GM23338 (cell line): ENCODE measurements at regions not wholly inside any gene's neighbourhood (a gene's known extent, or its start where the extent isn't known, plus 50 kb on each side); places are given as distances from the start of the nearest gene placed in this dataset.
"Not testable (repeated sequence)": the region's sequence is repeated elsewhere in the genome, so short reads cannot be mapped to it uniquely, and the experiment has no call there.

Experiments used
- ATAC-seq: fragments of 200-7000 bp; cut with Tn5 transposase; 3 replicates; pipeline ENCODE4 v1.9.1; 2020
- DNase-seq: peaks from one replicate; pipeline ENCODE4 v3.0.0-alpha.2; 2015; ENCODE audit warnings: low spot score
- H2AFZ ChIP-seq: fragments of 200-600 bp; sonication (generic); 2 replicates; pipeline ENCODE4 v1.8.0; 2016; ENCODE audit warnings: antibody characterized with exemption, mild to moderate bottlenecking, moderate library complexity
- H3F3A ChIP-seq: fragments of 200-600 bp; sonication (generic); replicated peaks from 2 replicates; pipeline ENCODE4 v1.8.0; 2017; ENCODE audit warnings: antibody characterized with exemption, mixed run types, low read depth
- H3K27ac ChIP-seq: fragments of 200-600 bp; sonication (generic); 2 replicates; pipeline ENCODE4 v1.6.1; 2016; ENCODE audit warnings: low read depth
- H3K27me3 ChIP-seq: fragments of 200-600 bp; sonication (generic); 2 replicates; pipeline ENCODE4 v1.8.0; 2016; ENCODE audit warnings: mild to moderate bottlenecking, mixed run types, moderate library complexity; ENCODE audit not compliant: insufficient read depth
- H3K36me3 ChIP-seq: fragments of 200-600 bp; sonication (generic); 2 replicates; pipeline ENCODE4 v1.8.0; 2016; ENCODE audit warnings: mild to moderate bottlenecking; ENCODE audit not compliant: insufficient read depth
- H3K4me1 ChIP-seq: fragments of 200-600 bp; sonication (generic); 2 replicates; pipeline ENCODE4 v1.8.0; 2016; ENCODE audit warnings: mild to moderate bottlenecking, moderate library complexity; ENCODE audit not compliant: insufficient read depth
- H3K4me2 ChIP-seq: fragments of 200-600 bp; sonication (generic); 2 replicates; pipeline ENCODE4 v1.7.1; 2017; ENCODE audit warnings: mixed run types
- H3K4me3 ChIP-seq: fragments of 200-600 bp; sonication (generic); 2 replicates; pipeline ENCODE4 v1.6.1; 2016; ENCODE audit warnings: mixed run types
- H3K79me2 ChIP-seq: fragments of 200-600 bp; sonication (generic); replicated peaks from 2 replicates; pipeline ENCODE4 v1.8.0; 2017; ENCODE audit warnings: mild to moderate bottlenecking; ENCODE audit not compliant: insufficient read depth
- H3K9me2 ChIP-seq: fragments of 200-600 bp; sonication (generic); 2 replicates; pipeline ENCODE4 v1.8.0; 2017; ENCODE audit not compliant: insufficient read depth
- H4K20me1 ChIP-seq: fragments of 200-600 bp; sonication (generic); replicated peaks from 2 replicates; pipeline ENCODE4 v1.8.0; 2017; ENCODE audit warnings: mild to moderate bottlenecking; ENCODE audit not compliant: insufficient read depth
- H3K27ac Mint-ChIP-seq: 2 replicates; pipeline ENCODE4 v1.8.0; 2020; ENCODE audit warnings: inconsistent platforms, mild to moderate bottlenecking, moderate library complexity, mixed read lengths
- H3K27me3 Mint-ChIP-seq: 3 replicates; pipeline ENCODE4 v1.8.0; 2022; ENCODE audit warnings: low read depth, mild to moderate bottlenecking, moderate library complexity, mixed read lengths, inconsistent platforms; ENCODE audit not compliant: insufficient read depth, poor library complexity
- H3K36me3 Mint-ChIP-seq: 3 replicates; pipeline ENCODE4 v1.8.0; 2021; ENCODE audit warnings: low read depth, mild to moderate bottlenecking, inconsistent platforms, moderate library complexity, mixed read lengths
- H3K4me1 Mint-ChIP-seq: 3 replicates; pipeline ENCODE4 v1.8.0; 2020; ENCODE audit warnings: mild to moderate bottlenecking, inconsistent platforms, mixed read lengths
- H3K4me3 Mint-ChIP-seq: 3 replicates; pipeline ENCODE4 v1.8.0; 2021; ENCODE audit warnings: moderate library complexity, mild to moderate bottlenecking, inconsistent platforms, mixed read lengths
- H3K9me3 Mint-ChIP-seq: 3 replicates; pipeline ENCODE4 v1.8.0; 2020; ENCODE audit warnings: moderate library complexity, mild to moderate bottlenecking, inconsistent platforms, mixed read lengths
- CREB1 ChIP-seq: fragments of 250-450 bp; sonication (Bioruptor Pico); IDR thresholded peaks from 2 replicates; pipeline ENCODE4 v1.5.0; 2020; ENCODE audit warnings: low read depth, mild to moderate bottlenecking, moderate library complexity
- EZH2 ChIP-seq: fragments of 200-600 bp; sonication (generic); IDR thresholded peaks from one replicate; pipeline ENCODE4 v1.8.0; 2017; ENCODE audit warnings: antibody characterized with exemption, mild to moderate bottlenecking, low read depth; ENCODE audit not compliant: unreplicated experiment
- EZH2phosphoT487 ChIP-seq: fragments of 200-600 bp; sonication (generic); IDR thresholded peaks from one replicate; pipeline ENCODE4 v1.8.1; 2018; ENCODE audit warnings: antibody characterized with exemption; ENCODE audit not compliant: unreplicated experiment
- JUNB ChIP-seq: IDR thresholded peaks from one replicate; pipeline ENCODE4 v1.6.1; 2016; ENCODE audit warnings: antibody characterized with exemption; ENCODE audit not compliant: unreplicated experiment
- NANOG ChIP-seq: IDR thresholded peaks from 2 replicates; pipeline ENCODE4 v1.6.1; 2016; ENCODE audit warnings: antibody characterized with exemption, borderline replicate concordance
- POLR2AphosphoS5 ChIP-seq: IDR thresholded peaks from 2 replicates; pipeline ENCODE4 v1.6.1; 2016; ENCODE audit warnings: antibody characterized with exemption, low read depth
- STAT1 ChIP-seq: IDR thresholded peaks from one replicate; pipeline ENCODE4 v1.6.1; 2016; ENCODE audit warnings: antibody characterized with exemption; ENCODE audit not compliant: unreplicated experiment
- ZNF114 ChIP-seq: fragments of 250-450 bp; sonication (Bioruptor Pico); IDR thresholded peaks from 2 replicates; pipeline ENCODE4 v1.5.0; 2020; ENCODE audit warnings: mild to moderate bottlenecking, moderate library complexity
- ZNF331 ChIP-seq: fragments of 250-450 bp; sonication (Bioruptor Pico); IDR thresholded peaks from 2 replicates; pipeline ENCODE4 v1.5.0; 2020; ENCODE audit warnings: low read depth, mild to moderate bottlenecking, moderate library complexity
- TF ChIP-seq, protein P1 (sequence below), 2 experiments: fragments of 200-600 bp in 1 of 2; sonication (generic) in 1 of 2; conservative IDR thresholded peaks; 2 replicates each; pipeline versions ENCODE4 v1.5.1 to v1.6.1; 2016 to 2017; ENCODE audit warnings: antibody characterized with exemption in 2 of 2, low read depth in 2 of 2, mild to moderate bottlenecking in 2 of 2, moderate library complexity in 1 of 2
- TF ChIP-seq, protein P2 (sequence below): IDR thresholded peaks from one replicate; pipeline ENCODE4 v1.6.1; 2018; ENCODE audit warnings: antibody characterized with exemption; ENCODE audit not compliant: unreplicated experiment
- TF ChIP-seq, protein P3 (sequence below): IDR thresholded peaks from 2 replicates; pipeline ENCODE4 v1.6.1; 2016; ENCODE audit warnings: antibody characterized with exemption

DNA sequence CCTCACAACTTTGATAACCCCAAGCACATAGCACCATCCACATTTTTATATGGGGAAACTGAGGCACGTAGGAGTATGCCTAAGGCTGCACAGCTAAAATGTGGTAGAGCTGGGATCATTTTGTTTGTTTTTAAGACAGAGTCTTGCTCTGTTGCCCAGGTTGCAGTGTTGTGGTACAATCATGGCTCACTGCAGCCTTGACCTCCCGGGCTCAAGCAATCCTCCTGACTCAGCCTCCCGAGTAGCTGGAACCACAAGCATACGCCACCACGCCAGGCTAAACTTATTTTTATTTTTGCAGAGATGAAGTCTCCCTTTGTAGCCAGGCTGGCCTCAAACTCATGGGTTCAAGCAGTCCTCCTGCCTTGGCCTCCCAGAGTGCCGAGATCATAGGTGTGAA is 81.0 kb upstream of the GSE1 start:
- no peaks in the 10 kb centered on the region for H4K20me1 ChIP-seq
- H3K4me1 ChIP-seq = peaks cover 6% of the 10 kb centered on the region; the same call in 1 of the 2 replicates
- H3K36me3 Mint-ChIP-seq = no peaks in the 10 kb centered on the region
- no peak overlapping the region for H3K4me3 Mint-ChIP-seq
- H3K4me1 Mint-ChIP-seq = peaks cover 25% of the 10 kb centered on the region
- no peaks in the 10 kb centered on the region for H3K79me2 ChIP-seq
- H3K27ac ChIP-seq = no peak overlapping the region
- no peaks in the 10 kb centered on the region for H3K9me2 ChIP-seq
- no peak overlapping the region for H3K27ac Mint-ChIP-seq
- H3F3A ChIP-seq = no peaks in the 10 kb centered on the region
- TF ChIP-seq JUNB = no peak
- TF ChIP-seq POLR2AphosphoS5 = no peak
- TF ChIP-seq EZH2phosphoT487 = no peak
- TF ChIP-seq NANOG = no peak
- no peak for TF ChIP-seq CREB1 (CRISPR knock-in tag)
- TF ChIP-seq, protein P1, sequence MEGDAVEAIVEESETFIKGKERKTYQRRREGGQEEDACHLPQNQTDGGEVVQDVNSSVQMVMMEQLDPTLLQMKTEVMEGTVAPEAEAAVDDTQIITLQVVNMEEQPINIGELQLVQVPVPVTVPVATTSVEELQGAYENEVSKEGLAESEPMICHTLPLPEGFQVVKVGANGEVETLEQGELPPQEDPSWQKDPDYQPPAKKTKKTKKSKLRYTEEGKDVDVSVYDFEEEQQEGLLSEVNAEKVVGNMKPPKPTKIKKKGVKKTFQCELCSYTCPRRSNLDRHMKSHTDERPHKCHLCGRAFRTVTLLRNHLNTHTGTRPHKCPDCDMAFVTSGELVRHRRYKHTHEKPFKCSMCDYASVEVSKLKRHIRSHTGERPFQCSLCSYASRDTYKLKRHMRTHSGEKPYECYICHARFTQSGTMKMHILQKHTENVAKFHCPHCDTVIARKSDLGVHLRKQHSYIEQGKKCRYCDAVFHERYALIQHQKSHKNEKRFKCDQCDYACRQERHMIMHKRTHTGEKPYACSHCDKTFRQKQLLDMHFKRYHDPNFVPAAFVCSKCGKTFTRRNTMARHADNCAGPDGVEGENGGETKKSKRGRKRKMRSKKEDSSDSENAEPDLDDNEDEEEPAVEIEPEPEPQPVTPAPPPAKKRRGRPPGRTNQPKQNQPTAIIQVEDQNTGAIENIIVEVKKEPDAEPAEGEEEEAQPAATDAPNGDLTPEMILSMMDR (conservative IDR thresholded peaks at IDR 0.05; ENCODE audit: low read depth in 2 of 2) = no peak
- no peak for TF ChIP-seq STAT1
- H3K4me2 ChIP-seq = no peak overlapping the region
- no peak overlapping the region for H2AFZ ChIP-seq
- ATAC-seq (no peak), DNase-seq (no peak)
- H3K9me3 Mint-ChIP-seq = no peaks in the 10 kb centered on the region
- peaks cover 5% of the 10 kb centered on the region for H3K27me3 Mint-ChIP-seq
- H3K4me3 ChIP-seq = no peak overlapping the region
- no peaks in the 10 kb centered on the region for H3K36me3 ChIP-seq
- H3K27me3 ChIP-seq = no peaks in the 10 kb centered on the region

DNA sequence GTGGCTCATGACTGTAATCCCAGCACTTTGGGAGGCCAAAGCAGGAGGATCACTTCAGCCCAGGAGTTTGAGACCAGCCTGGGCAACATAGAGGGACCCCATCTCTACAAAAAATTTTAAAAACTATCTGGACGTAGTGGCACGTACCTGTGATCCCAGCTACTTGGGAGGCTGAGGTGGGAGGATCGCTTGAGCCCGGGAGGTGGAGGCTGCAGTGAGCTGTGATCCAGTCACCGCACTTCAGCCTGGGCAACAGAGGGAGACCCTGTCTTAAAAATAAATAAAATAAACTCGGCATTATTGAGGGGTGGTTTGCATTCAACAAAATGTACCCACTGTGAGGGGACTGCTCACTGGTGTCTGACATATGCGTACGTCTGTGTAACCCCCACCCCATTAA is 79.5 kb upstream of the GSE1 start:
- not testable (repeated sequence) for H3K36me3 ChIP-seq, H3K4me2 ChIP-seq, H3K9me2 ChIP-seq, H3K4me3 Mint-ChIP-seq, H3K27me3 ChIP-seq, H2AFZ ChIP-seq, H3K27ac ChIP-seq, H3K4me3 ChIP-seq, H3K36me3 Mint-ChIP-seq, H3K9me3 Mint-ChIP-seq, H3K79me2 ChIP-seq, ATAC-seq, H3K4me1 ChIP-seq, DNase-seq, H3F3A ChIP-seq, H3K27ac Mint-ChIP-seq, H3K27me3 Mint-ChIP-seq, H4K20me1 ChIP-seq
- peaks cover 26% of the 10 kb centered on the region for H3K4me1 Mint-ChIP-seq

DNA sequence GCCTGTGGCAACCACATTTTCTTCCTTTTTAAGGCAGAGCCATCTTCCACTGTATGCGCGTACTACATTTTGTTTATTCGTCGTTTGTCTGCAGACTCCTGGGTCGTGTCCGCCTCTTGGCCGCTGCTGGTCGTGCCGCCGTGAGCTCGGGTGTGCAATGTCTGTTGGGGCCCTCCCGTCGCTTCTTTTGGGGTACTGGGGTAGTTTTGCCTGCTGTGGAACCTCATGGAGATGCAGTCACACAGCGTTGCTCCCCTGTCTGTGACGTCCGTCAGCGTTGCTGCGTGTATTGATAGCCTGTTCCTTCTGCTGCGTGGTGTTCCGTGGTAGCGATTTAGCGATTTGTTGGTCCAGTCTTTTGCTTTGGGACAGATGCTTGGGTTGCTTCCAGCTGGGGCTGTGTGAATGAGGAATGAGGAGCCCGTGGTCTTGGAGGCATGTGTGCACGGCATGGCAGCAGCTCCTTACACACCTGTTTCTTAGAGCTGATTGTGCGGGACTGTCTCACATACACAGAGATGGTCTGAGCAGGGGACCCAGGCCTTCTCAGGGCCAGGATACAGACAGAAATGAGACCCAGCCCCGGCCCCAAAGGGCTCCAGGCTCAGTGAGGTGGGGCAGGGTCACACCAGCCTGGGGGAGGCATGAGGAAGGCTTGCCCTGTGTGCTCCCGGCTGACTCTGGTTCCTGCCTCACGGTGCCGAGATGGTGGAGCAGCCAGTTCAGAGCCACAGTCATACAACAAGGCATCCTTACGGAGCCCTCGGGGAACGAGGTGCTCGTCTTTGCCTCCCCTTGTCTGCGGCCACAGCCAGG is 78.4 kb upstream of the GSE1 start:
- H3K4me3 Mint-ChIP-seq = no peak overlapping the region
- ATAC-seq = no peak; the same call in 2 of the 3 replicates
- H2AFZ ChIP-seq = no peak overlapping the region
- no peak overlapping the region for H3K4me2 ChIP-seq
- no peak overlapping the region for H3K4me3 ChIP-seq
- no peak for DNase-seq
- H3K36me3 ChIP-seq = no peaks in the 10 kb centered on the region
- H3K4me1 ChIP-seq = 0 out of 2 replicates have a peak, but pooled peaks cover 5% of the 10 kb centered on the region
- H4K20me1 ChIP-seq = no peaks in the 10 kb centered on the region
- H3K9me3 Mint-ChIP-seq = peaks cover 6% of the 10 kb centered on the region
- H3K27ac Mint-ChIP-seq = no peak overlapping the region
- H3K9me2 ChIP-seq = no peaks in the 10 kb centered on the region
- H3K4me1 Mint-ChIP-seq = peaks cover 24% of the 10 kb centered on the region
- no peaks in the 10 kb centered on the region for H3K27me3 ChIP-seq
- H3K79me2 ChIP-seq = no peaks in the 10 kb centered on the region
- no peaks in the 10 kb centered on the region for H3F3A ChIP-seq
- H3K27me3 Mint-ChIP-seq = peaks cover 5% of the 10 kb centered on the region
- H3K27ac ChIP-seq = no peak overlapping the region
- peaks cover 4% of the 10 kb centered on the region for H3K36me3 Mint-ChIP-seq
- TF ChIP-seq CREB1 (CRISPR knock-in tag) = no peak
- TF ChIP-seq ZNF114 (CRISPR knock-in tag) = no peak
- TF ChIP-seq, protein P2, sequence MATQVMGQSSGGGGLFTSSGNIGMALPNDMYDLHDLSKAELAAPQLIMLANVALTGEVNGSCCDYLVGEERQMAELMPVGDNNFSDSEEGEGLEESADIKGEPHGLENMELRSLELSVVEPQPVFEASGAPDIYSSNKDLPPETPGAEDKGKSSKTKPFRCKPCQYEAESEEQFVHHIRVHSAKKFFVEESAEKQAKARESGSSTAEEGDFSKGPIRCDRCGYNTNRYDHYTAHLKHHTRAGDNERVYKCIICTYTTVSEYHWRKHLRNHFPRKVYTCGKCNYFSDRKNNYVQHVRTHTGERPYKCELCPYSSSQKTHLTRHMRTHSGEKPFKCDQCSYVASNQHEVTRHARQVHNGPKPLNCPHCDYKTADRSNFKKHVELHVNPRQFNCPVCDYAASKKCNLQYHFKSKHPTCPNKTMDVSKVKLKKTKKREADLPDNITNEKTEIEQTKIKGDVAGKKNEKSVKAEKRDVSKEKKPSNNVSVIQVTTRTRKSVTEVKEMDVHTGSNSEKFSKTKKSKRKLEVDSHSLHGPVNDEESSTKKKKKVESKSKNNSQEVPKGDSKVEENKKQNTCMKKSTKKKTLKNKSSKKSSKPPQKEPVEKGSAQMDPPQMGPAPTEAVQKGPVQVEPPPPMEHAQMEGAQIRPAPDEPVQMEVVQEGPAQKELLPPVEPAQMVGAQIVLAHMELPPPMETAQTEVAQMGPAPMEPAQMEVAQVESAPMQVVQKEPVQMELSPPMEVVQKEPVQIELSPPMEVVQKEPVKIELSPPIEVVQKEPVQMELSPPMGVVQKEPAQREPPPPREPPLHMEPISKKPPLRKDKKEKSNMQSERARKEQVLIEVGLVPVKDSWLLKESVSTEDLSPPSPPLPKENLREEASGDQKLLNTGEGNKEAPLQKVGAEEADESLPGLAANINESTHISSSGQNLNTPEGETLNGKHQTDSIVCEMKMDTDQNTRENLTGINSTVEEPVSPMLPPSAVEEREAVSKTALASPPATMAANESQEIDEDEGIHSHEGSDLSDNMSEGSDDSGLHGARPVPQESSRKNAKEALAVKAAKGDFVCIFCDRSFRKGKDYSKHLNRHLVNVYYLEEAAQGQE = no peak
- no peak for TF ChIP-seq ZNF331
- TF ChIP-seq NANOG = no peak
- TF ChIP-seq EZH2 = no peak
- TF ChIP-seq, protein P3, sequence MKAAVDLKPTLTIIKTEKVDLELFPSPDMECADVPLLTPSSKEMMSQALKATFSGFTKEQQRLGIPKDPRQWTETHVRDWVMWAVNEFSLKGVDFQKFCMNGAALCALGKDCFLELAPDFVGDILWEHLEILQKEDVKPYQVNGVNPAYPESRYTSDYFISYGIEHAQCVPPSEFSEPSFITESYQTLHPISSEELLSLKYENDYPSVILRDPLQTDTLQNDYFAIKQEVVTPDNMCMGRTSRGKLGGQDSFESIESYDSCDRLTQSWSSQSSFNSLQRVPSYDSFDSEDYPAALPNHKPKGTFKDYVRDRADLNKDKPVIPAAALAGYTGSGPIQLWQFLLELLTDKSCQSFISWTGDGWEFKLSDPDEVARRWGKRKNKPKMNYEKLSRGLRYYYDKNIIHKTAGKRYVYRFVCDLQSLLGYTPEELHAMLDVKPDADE = no peak
- no peak for TF ChIP-seq POLR2AphosphoS5
